ENCODE measurements at regions not wholly inside any gene's neighbourhood (a gene's known extent, or its start where the extent isn't known, plus 50 kb on each side); places are given as distances from the start of the nearest gene placed in this dataset.

GRCh38 chr3:159899166-159899565, 89.5 kb upstream of the IL12A start:
- TF ChIP-seq POLR2A (IDR thresholded peaks at IDR 0.05) (no peak), CTCF (IDR thresholded peaks at IDR 0.05) (no peak)
